ENCODE measurements at regions not wholly inside any gene's neighbourhood (a gene's known extent, or its start where the extent isn't known, plus 50 kb on each side); places are given as distances from the start of the nearest gene placed in this dataset.

DNA sequence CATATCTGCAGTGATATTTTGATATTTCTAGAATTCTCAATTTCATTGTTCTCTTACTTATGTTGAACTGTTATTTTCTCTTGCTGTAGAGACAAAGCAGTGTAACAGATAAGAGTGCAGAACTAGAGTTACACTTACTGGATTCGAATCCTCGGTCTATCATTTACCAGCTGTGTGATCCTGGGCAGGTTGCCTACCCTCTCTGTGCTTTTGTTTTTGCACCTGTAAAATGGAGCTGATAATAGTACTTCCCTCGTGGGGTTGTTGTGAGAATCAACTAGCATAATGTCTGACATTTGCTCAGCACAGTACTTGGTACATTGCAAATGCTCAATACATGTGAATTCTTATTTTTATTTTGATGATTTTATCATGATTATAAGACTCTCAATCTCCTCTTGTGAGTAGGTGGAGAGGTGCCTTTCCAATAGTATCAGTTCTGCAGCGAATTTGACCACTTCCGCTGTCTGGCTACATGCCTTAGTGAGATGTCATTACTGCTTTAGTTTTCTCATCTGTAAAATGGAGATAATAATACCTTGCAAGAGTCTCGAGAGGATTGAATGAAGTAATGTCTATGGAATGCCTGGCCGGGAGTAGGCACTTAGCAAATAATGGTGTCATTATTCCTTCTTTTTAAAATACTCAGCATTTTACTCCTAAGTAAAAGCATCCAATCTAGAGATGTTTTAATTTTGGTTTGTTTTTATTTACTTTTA, 312.2 kb upstream of the MAF start:
- TF ChIP-seq CTCF (IDR thresholded peaks at IDR 0.05), result no peak
- no peak for TF ChIP-seq POLR2A (IDR thresholded peaks at IDR 0.05)
